SK-MEL-5 (cell line): ENCODE measurements at regions not wholly inside any gene's neighbourhood (a gene's known extent, or its start where the extent isn't known, plus 50 kb on each side); places are given as distances from the start of the nearest gene placed in this dataset.

Source experiments
- small RNA-seq, 2 experiments: library from RNA; depleted of rRNA; stranded (forward); fragments of <200 nt; gene quantifications; one replicate each; pipeline ENCODE3, GENCODE V24; 2014

Small RNA genes lying in the stretch of these regions (small RNA-seq; reads per million reads assigned to genes)
- gene MIR5007: 0 to 0.10 reads per million in 2 experiments
- gene RF02271: 0 reads per million in 2 experiments
